MCF 10A (cell line): ENCODE measurements at regions not wholly inside any gene's neighbourhood (a gene's known extent, or its start where the extent isn't known, plus 50 kb on each side); places are given as distances from the start of the nearest gene placed in this dataset.
"Not testable (repeated sequence)": the region's sequence is repeated elsewhere in the genome, so short reads cannot be mapped to it uniquely, and the experiment has no call there.

Experiments
- BruUV-seq: library from RNA; stranded (reverse); fragments of 400-500 nt; replicated peaks from 2 replicates; lab custom pipeline; 2021; lab: Mats Ljungman, UMichigan
- CTCF ChIA-PET: fragments of 300-600 bp; sonication (Branson Sonifier 250); formaldehyde crosslinking; extraction: SDS; loops from one replicate; lab custom pipeline; 2021; ENCODE audit warnings: antibody characterized with exemption, inconsistent platforms; lab: Yijun Ruan, JAX
- POLR2A ChIA-PET: fragments of 300-600, 350-650 bp; sonication (Branson Sonifier 250); formaldehyde crosslinking; extraction: SDS; loops from one replicate; lab custom pipeline; 2020; ENCODE audit warnings: antibody characterized with exemption, inconsistent platforms; lab: Yijun Ruan, JAX
- DNase-seq: peaks from one replicate; pipeline ENCODE4 v3.0.0-alpha.2; 2018; ENCODE audit not compliant: unreplicated experiment
- H3K27ac Mint-ChIP-seq: one replicate; pipeline ENCODE4 v1.8.0; 2022; ENCODE audit warnings: mild to moderate bottlenecking, low read depth, mixed read lengths; ENCODE audit not compliant: unreplicated experiment
- H3K27me3 Mint-ChIP-seq: one replicate; pipeline ENCODE4 v1.8.0; 2022; ENCODE audit warnings: mixed read lengths; ENCODE audit not compliant: insufficient read depth, unreplicated experiment
- H3K36me3 Mint-ChIP-seq: one replicate; pipeline ENCODE4 v1.8.0; 2022; ENCODE audit warnings: mild to moderate bottlenecking, moderate library complexity, mixed read lengths; ENCODE audit not compliant: insufficient read depth, unreplicated experiment
- H3K4me1 Mint-ChIP-seq: one replicate; pipeline ENCODE4 v1.8.0; 2022; ENCODE audit warnings: mixed read lengths; ENCODE audit not compliant: insufficient read depth, unreplicated experiment
- H3K4me3 Mint-ChIP-seq: one replicate; pipeline ENCODE4 v1.8.0; 2022; ENCODE audit warnings: mild to moderate bottlenecking, moderate library complexity, mixed read lengths; ENCODE audit not compliant: unreplicated experiment
- H3K9me3 Mint-ChIP-seq: one replicate; pipeline ENCODE4 v1.8.0; 2022; ENCODE audit warnings: mixed read lengths; ENCODE audit not compliant: unreplicated experiment
- CTCF ChIP-seq: fragments of 200-600 bp; IDR thresholded peaks from one replicate; pipeline ENCODE4 v1.8.0; 2022; ENCODE audit warnings: antibody characterized with exemption, mild to moderate bottlenecking; ENCODE audit not compliant: unreplicated experiment
- intact Hi-C: fragments of 100-400 bp; cut with micrococcal nuclease; formaldehyde crosslinking; loops from 2 replicates; pipeline ENCODE4 v1.14.1; 2022

GRCh38 chr3:4211610-4212009 is 91.6 kb upstream of the SETMAR start:
- no peaks in the 10 kb centered on the region for H3K27me3 Mint-ChIP-seq
- no peak for DNase-seq
- H3K9me3 Mint-ChIP-seq, result peaks cover 10% of the 10 kb centered on the region
- no peaks in the 10 kb centered on the region for H3K4me1 Mint-ChIP-seq
- ChIA-PET POLR2A (no interaction called here), CTCF (no interaction called here)
- BruUV-seq, result no TSS peak
- H3K4me3 Mint-ChIP-seq, result no peak overlapping the region
- intact Hi-C loops, result no loop called here
- no peaks in the 10 kb centered on the region for H3K36me3 Mint-ChIP-seq
- no peak overlapping the region for H3K27ac Mint-ChIP-seq
- TF ChIP-seq CTCF, result no peak

- H3K9me3 Mint-ChIP-seq, result peaks cover 10% of the 10 kb centered on the region
- CTCF ChIA-PET, H3K4me1 Mint-ChIP-seq, intact Hi-C loops, H3K27me3 Mint-ChIP-seq, BruUV-seq, H3K27ac Mint-ChIP-seq, POLR2A ChIA-PET, H3K36me3 Mint-ChIP-seq, DNase-seq, H3K4me3 Mint-ChIP-seq: not testable (repeated sequence)
These were observed 89.7 kb upstream of the SETMAR start for GRCh38 chr3:4213420-4213819.

GRCh38 chr3:4216974-4217373 is 86.2 kb upstream of the SETMAR start:
- POLR2A ChIA-PET, H3K27me3 Mint-ChIP-seq, H3K27ac Mint-ChIP-seq, intact Hi-C loops, CTCF ChIA-PET, H3K4me3 Mint-ChIP-seq, DNase-seq, H3K36me3 Mint-ChIP-seq, BruUV-seq, H3K4me1 Mint-ChIP-seq: not testable (repeated sequence)
- H3K9me3 Mint-ChIP-seq, result peaks cover 10% of the 10 kb centered on the region

- H3K9me3 Mint-ChIP-seq, result peaks cover 10% of the 10 kb centered on the region
- no peaks in the 10 kb centered on the region for H3K36me3 Mint-ChIP-seq
- TF ChIP-seq CTCF, result no peak
- ChIA-PET POLR2A (no interaction called here), CTCF (interaction anchor here (0.6 kb wide), 1 partner anchor 989 kb away, joined by 3 read pairs; no protein-coding TSS in a partner anchor)
- no TSS peak for BruUV-seq
- H3K4me1 Mint-ChIP-seq, result no peaks in the 10 kb centered on the region
- no peak overlapping the region for H3K4me3 Mint-ChIP-seq
- no peak overlapping the region for H3K27ac Mint-ChIP-seq
- DNase-seq, result no peak
- intact Hi-C loops, result no loop called here
- H3K27me3 Mint-ChIP-seq, result no peaks in the 10 kb centered on the region
These were observed 84.5 kb upstream of the SETMAR start for GRCh38 chr3:4218456-4219226.

GRCh38 chr3:4219227-4219568 is 84.0 kb upstream of the SETMAR start:
- intact Hi-C loops, result no loop called here
- Mint-ChIP-seq H3K4me3 (no peak overlapping the region), H3K27me3 (no peaks in the 10 kb centered on the region), H3K27ac (no peak overlapping the region), H3K4me1 (no peaks in the 10 kb centered on the region), H3K9me3 (peaks cover 6% of the 10 kb centered on the region), H3K36me3 (no peaks in the 10 kb centered on the region)
- CTCF ChIA-PET, result no interaction called here
- DNase-seq, result no peak
- POLR2A ChIA-PET, result interaction anchor here (0.6 kb wide), 1 partner anchor 1001 kb away, joined by 6 read pairs; no protein-coding TSS in a partner anchor
- BruUV-seq, result no TSS peak
- TF ChIP-seq CTCF, result no peak
